GM08714 (cell line): ENCODE measurements at regions not wholly inside any gene's neighbourhood (a gene's known extent, or its start where the extent isn't known, plus 50 kb on each side); places are given as distances from the start of the nearest gene placed in this dataset.

Source experiments
- H3K4me3 ChIP-seq: fragments of 200-500 bp; sonication (Bioruptor generic); 2 replicates; pipeline ENCODE4 v1.5.1; 2014; ENCODE audit warnings: mild to moderate bottlenecking, low read length, inconsistent platforms
- ZNF274 ChIP-seq: IDR thresholded peaks from 2 replicates; pipeline ENCODE4 v1.6.1; 2012; ENCODE audit warnings: mild to moderate bottlenecking, low read depth, low read length

GRCh38 chr7:25420771-25421170 lies 192.5 kb upstream of the NPVF start:
- H3K4me3 ChIP-seq, result no peak overlapping the region
- TF ChIP-seq ZNF274, result no peak

DNA sequence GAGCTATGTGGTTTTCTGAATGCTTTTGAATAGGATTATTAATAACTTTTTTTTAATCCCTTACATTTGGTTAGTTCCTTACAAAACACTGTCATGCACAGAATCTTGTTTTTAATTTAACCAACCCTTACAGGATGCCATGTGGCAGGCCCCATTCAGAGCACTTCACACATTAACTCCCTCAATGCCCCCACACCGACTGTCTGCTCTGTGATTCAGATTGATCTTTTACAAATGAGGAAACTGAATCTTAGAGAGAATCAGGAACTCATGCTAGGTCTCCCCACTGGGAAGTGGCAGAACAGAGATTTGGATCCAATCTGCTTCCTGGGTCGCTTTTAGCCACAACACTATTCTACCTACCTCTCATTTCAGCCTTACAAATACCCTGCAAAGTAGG lies 195.8 kb upstream of the NPVF start:
- H3K4me3 ChIP-seq, result no peak overlapping the region
- no peak for TF ChIP-seq ZNF274

- TF ChIP-seq ZNF274, result no peak
- no peak overlapping the region for H3K4me3 ChIP-seq
These were observed 196.6 kb upstream of the NPVF start for GRCh38 chr7:25424855-25425254.

DNA sequence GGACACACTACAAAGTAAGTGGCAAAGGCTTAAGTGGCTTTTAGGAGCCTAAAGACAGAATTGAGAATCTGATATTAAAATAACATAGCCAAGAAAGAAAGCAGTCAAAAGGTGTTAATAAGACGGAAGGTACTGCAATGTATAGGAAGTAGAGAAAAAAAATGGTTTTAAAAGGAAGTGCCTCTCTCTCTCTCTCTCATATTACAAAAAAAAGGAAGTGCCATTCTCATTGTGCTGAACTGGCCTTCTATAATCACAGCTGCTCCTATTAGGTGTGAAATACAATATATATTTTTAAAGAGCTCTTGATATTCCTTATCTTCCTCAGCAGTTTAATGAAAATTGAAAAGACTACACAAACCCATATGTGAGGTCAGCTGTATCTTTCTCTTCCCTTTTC lies 199.4 kb upstream of the NPVF start:
- no peak for TF ChIP-seq ZNF274
- no peak overlapping the region for H3K4me3 ChIP-seq

GRCh38 chr7:25429731-25430130 lies 201.4 kb upstream of the NPVF start:
- H3K4me3 ChIP-seq, result no peak overlapping the region
- TF ChIP-seq ZNF274, result no peak

DNA sequence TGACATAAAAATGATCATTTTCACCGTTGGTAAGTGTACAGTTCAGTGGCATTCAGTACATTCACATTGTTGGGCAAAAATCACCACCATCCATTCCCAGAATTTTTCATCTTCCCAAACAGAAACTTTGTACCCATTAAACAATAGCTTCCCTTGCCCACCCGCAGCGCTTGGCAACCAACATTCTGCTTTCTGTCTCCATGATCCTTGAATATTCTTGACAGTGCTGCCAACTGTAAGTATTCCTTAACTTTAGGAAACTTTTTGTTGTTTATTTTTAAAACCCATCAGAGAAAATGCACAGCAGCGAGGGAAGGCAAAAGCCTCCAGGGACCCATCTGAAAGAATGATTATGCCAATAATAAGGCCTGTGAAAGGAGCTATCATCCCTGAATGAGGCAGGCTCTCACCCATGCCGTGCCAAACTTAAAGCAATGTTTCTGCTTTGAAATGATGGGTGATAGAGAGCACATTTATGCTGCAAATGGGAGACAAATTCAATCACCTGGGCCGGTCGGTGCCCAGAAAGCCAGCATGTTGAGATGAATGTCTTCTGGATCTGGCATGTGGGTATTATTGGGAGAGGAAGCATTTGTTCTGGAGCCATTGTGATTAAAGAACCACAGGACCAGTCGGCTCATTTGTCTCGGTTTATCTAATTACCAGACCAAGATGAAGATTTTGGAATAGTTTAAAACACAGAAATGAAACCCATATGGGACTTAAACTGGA lies 202.1 kb upstream of the NPVF start:
- H3K4me3 ChIP-seq, result no peak overlapping the region
- no peak for TF ChIP-seq ZNF274

- no peak overlapping the region for H3K4me3 ChIP-seq
- TF ChIP-seq ZNF274, result no peak
These were observed 203.7 kb upstream of the NPVF start for GRCh38 chr7:25431956-25432450.

DNA sequence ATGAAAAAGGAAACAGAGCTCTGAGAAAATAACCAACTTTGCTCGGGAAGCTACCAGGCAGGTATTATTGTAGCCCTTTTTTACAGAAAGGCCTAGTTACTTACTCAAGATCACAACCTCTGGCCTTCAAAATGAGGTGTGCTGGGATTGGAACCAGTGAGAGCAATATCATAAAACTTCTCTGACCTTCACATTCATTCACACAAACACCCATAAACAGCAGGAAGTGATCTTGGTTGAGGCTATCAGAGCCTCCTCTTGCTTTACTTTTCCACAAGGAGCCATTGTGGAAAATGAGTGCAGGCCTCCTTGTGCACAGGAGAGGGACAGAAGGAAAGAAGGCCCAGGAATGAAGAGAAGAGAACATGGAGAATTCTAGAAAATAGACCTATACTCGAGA lies 204.5 kb upstream of the NPVF start:
- no peak for TF ChIP-seq ZNF274
- no peak overlapping the region for H3K4me3 ChIP-seq

GRCh38 chr7:25436413-25436812 lies 208.1 kb upstream of the NPVF start:
- H3K4me3 ChIP-seq, result no peak overlapping the region
- TF ChIP-seq ZNF274, result no peak

GRCh38 chr7:25437308-25437707 lies 209.0 kb upstream of the NPVF start:
- no peak for TF ChIP-seq ZNF274

DNA sequence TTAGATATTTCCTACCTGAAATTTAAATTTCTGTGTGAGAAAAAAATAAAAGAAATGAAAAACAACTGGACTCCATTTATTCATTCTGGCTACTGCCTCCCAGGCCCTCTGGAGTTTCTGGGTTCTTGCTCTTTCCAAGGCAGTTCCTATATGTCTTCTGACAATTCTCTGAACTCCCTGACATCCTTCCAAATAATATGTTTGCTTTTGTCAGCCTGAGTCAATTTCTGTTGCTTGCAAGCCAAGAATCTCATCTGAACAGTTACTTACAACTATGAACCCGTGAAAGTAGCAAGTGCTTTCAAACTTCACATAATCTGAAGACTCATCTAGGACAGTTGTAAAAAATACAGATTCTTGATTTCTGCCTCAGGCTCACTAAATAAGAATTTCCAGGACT lies 216.7 kb upstream of the NPVF start:
- TF ChIP-seq ZNF274, result no peak
- H3K4me3 ChIP-seq, result no peak overlapping the region

More at GRCh38 chr7:25437308-25437707, 209.0 kb upstream of the NPVF start:
- H3K4me3 ChIP-seq, result no peak overlapping the region

- no peak for TF ChIP-seq ZNF274
- H3K4me3 ChIP-seq, result no peak overlapping the region
These were observed 220.0 kb upstream of the NPVF start for GRCh38 chr7:25448301-25448700.

- TF ChIP-seq ZNF274, result no peak
- no peak overlapping the region for H3K4me3 ChIP-seq
These were observed 225.7 kb upstream of the NPVF start for GRCh38 chr7:25454020-25454419.

- no peak for TF ChIP-seq ZNF274
- no peak overlapping the region for H3K4me3 ChIP-seq
These were observed 226.3 kb upstream of the NPVF start for GRCh38 chr7:25454562-25455041.

DNA sequence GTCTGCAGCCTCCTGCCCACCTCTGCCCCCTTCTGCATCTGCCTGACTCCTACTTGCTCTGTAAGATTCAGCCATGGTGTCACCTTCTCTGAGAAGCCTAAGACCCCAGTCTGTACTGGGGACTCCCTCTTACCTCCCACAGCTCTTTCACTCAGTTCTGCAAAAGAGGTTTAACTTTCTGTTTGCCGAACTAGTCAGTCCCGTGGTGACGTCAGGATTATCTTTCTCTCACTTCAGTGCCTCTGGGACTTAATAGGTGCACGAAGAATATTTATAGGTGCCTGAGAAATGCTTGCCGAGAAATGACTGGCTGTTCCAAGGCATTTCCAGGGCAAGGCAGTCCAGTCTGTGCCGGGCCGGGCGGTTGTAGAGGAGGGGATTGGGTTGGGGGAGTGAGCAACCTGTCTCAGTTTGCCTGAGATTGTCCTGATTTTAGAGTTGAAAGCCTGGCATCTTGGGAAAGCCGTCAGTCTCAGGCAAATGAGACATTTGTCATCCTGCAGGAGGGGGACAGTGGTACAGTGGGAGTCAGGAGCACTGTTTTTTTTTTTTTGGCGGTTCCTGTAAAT lies 227.5 kb upstream of the NPVF start:
- no peak for TF ChIP-seq ZNF274
- no peak overlapping the region for H3K4me3 ChIP-seq

GRCh38 chr7:25456467-25457171 lies 228.3 kb upstream of the NPVF start:
- no peak overlapping the region for H3K4me3 ChIP-seq
- TF ChIP-seq ZNF274, result no peak
